Stomach (tissue), 4 donors: ENCODE measurements at regions not wholly inside any gene's neighbourhood (a gene's known extent, or its start where the extent isn't known, plus 50 kb on each side); places are given as distances from the start of the nearest gene placed in this dataset.

Experiments used
- POLR2A ChIP-seq, 4 donors: fragments of 450-650 bp; IDR thresholded peaks; one replicate each; pipeline ENCODE4 v1.6.1; 2016; ENCODE audit warnings: antibody characterized with exemption in 4 of 4, control low read depth in 2 of 4, mild to moderate bottlenecking in 1 of 4, moderate library complexity in 1 of 4
- POLR2AphosphoS5 ChIP-seq, 3 donors: sonication (generic); formaldehyde crosslinking; IDR thresholded peaks; one replicate each; pipeline ENCODE4 v1.6.1; 2016; ENCODE audit warnings: antibody characterized with exemption in 3 of 3
- TF ChIP-seq, protein P1 (sequence below), 7 experiments: fragments of 450-650 bp in 4 of 7; fragments of 200-600 bp in 3 of 7; sonication (generic) in 3 of 7; IDR thresholded peaks; one replicate each; pipeline ENCODE4 v1.5.1; 2016 to 2019; ENCODE audit warnings: antibody characterized with exemption in 7 of 7, control low read depth in 2 of 7, mild to moderate bottlenecking in 1 of 7

DNA sequence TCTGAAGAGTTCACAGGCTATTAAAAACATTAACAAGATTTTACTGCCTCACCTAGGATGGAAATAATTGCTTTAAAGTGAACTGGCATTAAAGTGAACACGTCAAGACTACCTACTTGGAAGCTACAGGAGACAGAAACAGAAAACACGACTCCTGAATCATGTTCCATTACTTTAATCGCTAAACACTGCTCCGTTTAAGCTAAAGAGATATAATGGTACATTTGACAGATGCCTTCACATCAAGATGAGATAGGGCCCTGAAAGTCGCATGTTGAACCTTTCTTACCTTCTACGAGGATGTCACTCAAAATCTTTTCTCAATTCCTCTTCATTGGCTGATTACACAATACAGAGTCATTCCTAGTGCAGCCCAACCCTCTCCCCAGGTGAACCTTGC is 206.3 kb upstream of the GATB start:
- TF ChIP-seq, protein P1, sequence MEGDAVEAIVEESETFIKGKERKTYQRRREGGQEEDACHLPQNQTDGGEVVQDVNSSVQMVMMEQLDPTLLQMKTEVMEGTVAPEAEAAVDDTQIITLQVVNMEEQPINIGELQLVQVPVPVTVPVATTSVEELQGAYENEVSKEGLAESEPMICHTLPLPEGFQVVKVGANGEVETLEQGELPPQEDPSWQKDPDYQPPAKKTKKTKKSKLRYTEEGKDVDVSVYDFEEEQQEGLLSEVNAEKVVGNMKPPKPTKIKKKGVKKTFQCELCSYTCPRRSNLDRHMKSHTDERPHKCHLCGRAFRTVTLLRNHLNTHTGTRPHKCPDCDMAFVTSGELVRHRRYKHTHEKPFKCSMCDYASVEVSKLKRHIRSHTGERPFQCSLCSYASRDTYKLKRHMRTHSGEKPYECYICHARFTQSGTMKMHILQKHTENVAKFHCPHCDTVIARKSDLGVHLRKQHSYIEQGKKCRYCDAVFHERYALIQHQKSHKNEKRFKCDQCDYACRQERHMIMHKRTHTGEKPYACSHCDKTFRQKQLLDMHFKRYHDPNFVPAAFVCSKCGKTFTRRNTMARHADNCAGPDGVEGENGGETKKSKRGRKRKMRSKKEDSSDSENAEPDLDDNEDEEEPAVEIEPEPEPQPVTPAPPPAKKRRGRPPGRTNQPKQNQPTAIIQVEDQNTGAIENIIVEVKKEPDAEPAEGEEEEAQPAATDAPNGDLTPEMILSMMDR (IDR thresholded peaks at IDR 0.05), result no peak
- TF ChIP-seq POLR2A (IDR thresholded peaks at IDR 0.05) (no peak), POLR2AphosphoS5 (IDR thresholded peaks at IDR 0.05) (no peak)
